B cell (primary cell): ENCODE measurements at regions not wholly inside any gene's neighbourhood (a gene's known extent, or its start where the extent isn't known, plus 50 kb on each side); places are given as distances from the start of the nearest gene placed in this dataset.
"Not testable (repeated sequence)": the region's sequence is repeated elsewhere in the genome, so short reads cannot be mapped to it uniquely, and the experiment has no call there.

ENCODE experiments used
- ATAC-seq: fragments of 200-7000 bp; cut with Tn5 transposase; one replicate; pipeline ENCODE4 v1.10.0; 2021; ENCODE audit warnings: low read depth, mild to moderate bottlenecking, moderate number of reproducible peaks, moderate library complexity
- CTCF ChIA-PET: fragments of 350-600 bp; sonication (Branson Sonifier 250); formaldehyde crosslinking; loops from one replicate; lab custom pipeline; 2021; ENCODE audit warnings: antibody characterized with exemption, inconsistent platforms; lab: Charles Lee
- POLR2A ChIA-PET: fragments of 350-600 bp; sonication (Branson Sonifier 250); formaldehyde crosslinking; loops from one replicate; lab custom pipeline; 2021; ENCODE audit warnings: antibody characterized with exemption; lab: Charles Lee
- DNase-seq: peaks from one replicate; pipeline ENCODE4 v3.0.0; 2013
- H2AFZ ChIP-seq: 2 replicates; pipeline ENCODE4 v1.6.1; 2012; ENCODE audit warnings: mild to moderate bottlenecking, low read depth, low read length; ENCODE audit not compliant: insufficient read depth, poor library complexity, severe bottlenecking
- H3K27ac ChIP-seq, 2 donors: 1 replicate in 1 of 2; 2 replicates in 1 of 2; pipeline ENCODE4 v1.5.1; 2012 to 2013; ENCODE audit warnings: low read length in 2 of 2, mild to moderate bottlenecking in 2 of 2, moderate library complexity in 1 of 2
- H3K27me3 ChIP-seq, 4 experiments: fragments of 200-600 bp in 1 of 4; sonication (generic) in 1 of 4; replicated peaks in 1 of 4; 1 replicate in 2 of 4; 2 replicates in 2 of 4; pipeline versions ENCODE4 v1.6.1 to v1.7.0; 2013 to 2016; ENCODE audit warnings: low read length in 3 of 4, mild to moderate bottlenecking in 2 of 4, mixed read lengths in 1 of 4, moderate library complexity in 1 of 4; ENCODE audit not compliant: insufficient read depth in 4 of 4, control insufficient read depth in 3 of 4; ENCODE audit errors: control extremely low read depth in 1 of 4
- H3K36me3 ChIP-seq, 2 experiments: replicated peaks in 1 of 2; 1 replicate in 1 of 2; 2 replicates in 1 of 2; pipeline versions ENCODE4 v1.6.1 to v1.7.1; 2013; ENCODE audit warnings: low read length in 1 of 2; ENCODE audit not compliant: insufficient read depth in 2 of 2, control insufficient read depth in 1 of 2; ENCODE audit errors: control extremely low read depth in 1 of 2, extremely low read depth in 1 of 2
- H3K4me1 ChIP-seq, 2 donors: fragments of 200-600 bp in 1 of 2; sonication (generic) in 1 of 2; 1 replicate in 1 of 2; 2 replicates in 1 of 2; pipeline versions ENCODE4 v1.5.1 to v1.6.1; 2013 to 2017; ENCODE audit warnings: low read length in 2 of 2; ENCODE audit not compliant: control insufficient read depth in 2 of 2, insufficient read depth in 2 of 2
- H3K4me2 ChIP-seq: replicated peaks from 2 replicates; pipeline ENCODE3; 2012; ENCODE audit warnings: mild to moderate bottlenecking, low read depth, low read length; ENCODE audit not compliant: poor library complexity, severe bottlenecking
- H3K4me3 ChIP-seq, 5 experiments: fragments of 200-600 bp in 1 of 5; sonication (generic) in 1 of 5; 1 replicate in 3 of 5; 2 replicates in 2 of 5; pipeline versions ENCODE4 v1.5.1 to v1.7.0; 2011 to 2016; ENCODE audit warnings: low read length in 4 of 5, mild to moderate bottlenecking in 4 of 5, low read depth in 2 of 5, control low read depth in 1 of 5, moderate library complexity in 1 of 5; ENCODE audit not compliant: insufficient read depth in 1 of 5; ENCODE audit errors: control extremely low read depth in 1 of 5, extremely low read depth in 1 of 5
- H3K79me2 ChIP-seq: fragments of 200-600 bp; sonication (generic); one replicate; pipeline ENCODE4 v1.6.0; 2016; ENCODE audit warnings: low read length; ENCODE audit not compliant: control insufficient read depth, insufficient read depth
- H3K9ac ChIP-seq: fragments of 200-600 bp; sonication (generic); 2 replicates; pipeline ENCODE4 v1.6.1; 2017; ENCODE audit warnings: mild to moderate bottlenecking, low read length, moderate library complexity
- H3K9me3 ChIP-seq, 3 donors: one replicate each; pipeline versions ENCODE4 v1.6.1 to v1.7.1; 2013; ENCODE audit warnings: low read length in 2 of 3; ENCODE audit not compliant: control insufficient read depth in 2 of 3, insufficient read depth in 1 of 3; ENCODE audit errors: control extremely low read depth in 1 of 3
- H4K20me1 ChIP-seq: 2 replicates; pipeline ENCODE4 v1.6.0; 2012; ENCODE audit warnings: mild to moderate bottlenecking, low read length; ENCODE audit not compliant: insufficient read depth, control insufficient read depth, poor library complexity, severe bottlenecking
- H3K27ac Mint-ChIP-seq: one replicate; pipeline ENCODE4 v1.8.0; 2021; ENCODE audit warnings: mixed read lengths
- H3K27me3 Mint-ChIP-seq: one replicate; pipeline ENCODE4 v1.8.0; 2021; ENCODE audit warnings: mixed read lengths
- H3K4me1 Mint-ChIP-seq: one replicate; pipeline ENCODE4 v1.8.0; 2021; ENCODE audit warnings: mixed read lengths
- H3K4me3 Mint-ChIP-seq: one replicate; pipeline ENCODE4 v1.8.0; 2021; ENCODE audit warnings: mixed read lengths
- H3K9me3 Mint-ChIP-seq: one replicate; pipeline ENCODE4 v1.8.0; 2022; ENCODE audit warnings: mixed read lengths; ENCODE audit not compliant: insufficient read depth
- EZH2 ChIP-seq: IDR thresholded peaks from 2 replicates; pipeline ENCODE4 v1.6.1; 2012; ENCODE audit warnings: borderline replicate concordance, low read depth, mild to moderate bottlenecking, moderate library complexity, low read length; ENCODE audit not compliant: insufficient read depth, poor library complexity, severe bottlenecking
- WGBS: methylation state at CpG from one replicate; pipeline ENCODE4 v1.1.5; 2013; ENCODE audit warnings: missing lambda C conversion rate; ENCODE audit not compliant: insufficient coverage; 5-methylcytosine and 5-hydroxymethylcytosine counted together
- intact Hi-C: fragments of 100-400 bp; cut with micrococcal nuclease; formaldehyde crosslinking; loops from one replicate; pipeline ENCODE4 v1.10.0; 2022
- TF ChIP-seq, protein P1 (sequence below): fragments of 200-600 bp; IDR thresholded peaks from one replicate; pipeline ENCODE4 v1.8.0; 2022; ENCODE audit warnings: antibody characterized with exemption, mild to moderate bottlenecking

DNA sequence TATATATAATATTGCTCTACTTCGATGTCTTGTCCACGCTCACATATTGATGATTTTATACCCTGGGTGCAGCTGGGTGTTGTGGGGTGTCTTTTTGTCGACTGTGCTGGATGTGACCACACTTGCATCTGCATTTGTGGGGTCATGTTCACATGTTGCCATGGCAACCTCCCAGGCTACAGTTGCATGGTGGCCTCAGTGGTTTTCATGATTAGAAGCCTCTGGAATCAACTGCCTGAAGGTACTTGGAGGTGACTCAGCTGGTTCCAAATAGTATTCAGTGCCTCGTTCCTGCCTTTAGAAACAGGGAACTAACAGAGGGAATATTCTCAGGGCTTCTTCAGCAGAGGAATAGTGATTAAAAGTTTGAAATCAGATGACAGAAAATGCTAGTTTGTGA, 166.3 kb upstream of the NYAP2 start:
- Histone ChIP-seq H2AFZ (no peak overlapping the region), H3K36me3 (no peaks in the 10 kb centered on the region), H3K9ac (no peak overlapping the region), H3K9me3 (no peaks in the 10 kb centered on the region), H3K79me2 (no peaks in the 10 kb centered on the region), H3K27me3 (peaks cover 0 to 3% (median 0%) of the 10 kb centered on the region in 4 experiments), H3K4me3 (no peak overlapping the region), H3K4me2 (no peak overlapping the region), H4K20me1 (no peaks in the 10 kb centered on the region), H3K27ac (no peak overlapping the region), H3K4me1 (no peaks in the 10 kb centered on the region)
- Mint-ChIP-seq H3K9me3 (no peaks in the 10 kb centered on the region), H3K4me1 (no peaks in the 10 kb centered on the region), H3K4me3 (no peak overlapping the region), H3K27me3 (no peaks in the 10 kb centered on the region), H3K27ac (no peak overlapping the region)
- DNase-seq (no peak), ATAC-seq (no peak)
- ChIA-PET CTCF (no interaction called here), POLR2A (no interaction called here)
- TF ChIP-seq EZH2 = no peak
- TF ChIP-seq, protein P1, sequence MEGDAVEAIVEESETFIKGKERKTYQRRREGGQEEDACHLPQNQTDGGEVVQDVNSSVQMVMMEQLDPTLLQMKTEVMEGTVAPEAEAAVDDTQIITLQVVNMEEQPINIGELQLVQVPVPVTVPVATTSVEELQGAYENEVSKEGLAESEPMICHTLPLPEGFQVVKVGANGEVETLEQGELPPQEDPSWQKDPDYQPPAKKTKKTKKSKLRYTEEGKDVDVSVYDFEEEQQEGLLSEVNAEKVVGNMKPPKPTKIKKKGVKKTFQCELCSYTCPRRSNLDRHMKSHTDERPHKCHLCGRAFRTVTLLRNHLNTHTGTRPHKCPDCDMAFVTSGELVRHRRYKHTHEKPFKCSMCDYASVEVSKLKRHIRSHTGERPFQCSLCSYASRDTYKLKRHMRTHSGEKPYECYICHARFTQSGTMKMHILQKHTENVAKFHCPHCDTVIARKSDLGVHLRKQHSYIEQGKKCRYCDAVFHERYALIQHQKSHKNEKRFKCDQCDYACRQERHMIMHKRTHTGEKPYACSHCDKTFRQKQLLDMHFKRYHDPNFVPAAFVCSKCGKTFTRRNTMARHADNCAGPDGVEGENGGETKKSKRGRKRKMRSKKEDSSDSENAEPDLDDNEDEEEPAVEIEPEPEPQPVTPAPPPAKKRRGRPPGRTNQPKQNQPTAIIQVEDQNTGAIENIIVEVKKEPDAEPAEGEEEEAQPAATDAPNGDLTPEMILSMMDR = no peak
- intact Hi-C loops = no loop called here
- WGBS = 75% methylated on average over 3 of the region's 4 CpGs

DNA sequence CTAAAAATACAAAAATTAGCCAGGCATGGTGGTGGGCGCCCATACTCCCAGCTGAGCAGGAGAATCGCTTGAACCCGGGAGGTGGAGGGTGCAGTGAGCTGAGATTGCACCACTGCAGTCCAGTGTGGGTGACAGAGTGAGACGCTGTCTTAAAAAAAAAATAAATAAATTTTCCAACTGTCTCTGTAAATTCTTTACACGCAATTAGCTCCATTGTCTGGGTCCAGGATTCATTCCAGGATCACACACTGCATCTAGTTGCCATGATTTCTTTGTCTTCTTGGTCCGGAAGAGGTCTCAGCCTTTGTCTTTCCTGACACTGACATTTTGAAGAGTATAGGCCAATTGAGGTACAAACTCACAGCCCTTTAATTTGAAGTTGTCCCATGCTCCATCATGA, 167.6 kb upstream of the NYAP2 start:
- TF ChIP-seq, protein P1 = no peak
- TF ChIP-seq EZH2 = no peak
- no peaks in the 10 kb centered on the region for H4K20me1 ChIP-seq
- WGBS = 100% methylated on average over 5 of the region's 6 CpGs
- H3K79me2 ChIP-seq = no peaks in the 10 kb centered on the region
- no peaks in the 10 kb centered on the region for H3K9me3 Mint-ChIP-seq
- H3K9ac ChIP-seq = no peak overlapping the region
- no peak overlapping the region for H3K27ac Mint-ChIP-seq
- intact Hi-C loops = no loop called here
- no peaks in the 10 kb centered on the region for H3K4me1 Mint-ChIP-seq
- H3K27ac ChIP-seq = no peak overlapping the region
- H3K36me3 ChIP-seq = no peaks in the 10 kb centered on the region
- no peak for DNase-seq
- H3K4me2 ChIP-seq = no peak overlapping the region
- ChIA-PET POLR2A (no interaction called here), CTCF (no interaction called here)
- H3K4me3 ChIP-seq = no peak overlapping the region
- peaks cover 0 to 3% (median 0%) of the 10 kb centered on the region in 4 experiments for H3K27me3 ChIP-seq
- ATAC-seq = no peak
- H3K27me3 Mint-ChIP-seq = no peaks in the 10 kb centered on the region
- no peak overlapping the region for H3K4me3 Mint-ChIP-seq
- no peak overlapping the region for H2AFZ ChIP-seq
- H3K4me1 ChIP-seq = no peaks in the 10 kb centered on the region
- H3K9me3 ChIP-seq = no peaks in the 10 kb centered on the region

DNA sequence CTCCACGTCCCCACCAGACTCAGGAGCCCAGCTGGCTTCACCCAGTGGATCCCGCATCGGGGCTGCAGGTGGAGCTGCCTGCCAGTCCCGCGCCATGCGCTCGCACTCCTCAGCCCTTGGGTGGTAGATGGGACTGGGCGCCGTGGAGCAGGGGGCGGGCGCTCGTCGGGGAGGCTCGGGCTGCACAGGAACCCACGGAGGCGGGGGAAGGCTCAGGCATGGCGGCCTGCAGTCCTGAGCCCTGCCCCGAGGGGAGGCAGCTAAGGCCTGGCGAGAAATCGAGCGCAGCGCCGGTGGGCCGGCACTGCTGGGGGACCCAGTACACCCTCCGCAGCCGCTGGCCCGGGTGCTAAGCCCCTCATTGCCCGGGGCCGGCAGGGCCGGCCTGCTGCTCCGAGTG, 170.2 kb upstream of the NYAP2 start:
- H3K36me3 ChIP-seq, H3K9me3 Mint-ChIP-seq, H3K27ac Mint-ChIP-seq, H3K27me3 Mint-ChIP-seq, H3K9me3 ChIP-seq, POLR2A ChIA-PET, H3K27ac ChIP-seq, CTCF ChIA-PET, H3K4me3 ChIP-seq, intact Hi-C loops, H2AFZ ChIP-seq, ATAC-seq, DNase-seq, H3K27me3 ChIP-seq, H3K79me2 ChIP-seq, H3K4me3 Mint-ChIP-seq, H3K4me2 ChIP-seq, H4K20me1 ChIP-seq, H3K4me1 Mint-ChIP-seq, H3K4me1 ChIP-seq, H3K9ac ChIP-seq: not testable (repeated sequence)
- 95% methylated on average over 26 of the region's 31 CpGs for WGBS
